NCI-H146 (cell line): ENCODE measurements at regions not wholly inside any gene's neighbourhood (a gene's known extent, or its start where the extent isn't known, plus 50 kb on each side); places are given as distances from the start of the nearest gene placed in this dataset.
"Not testable (repeated sequence)": the region's sequence is repeated elsewhere in the genome, so short reads cannot be mapped to it uniquely, and the experiment has no call there.

ENCODE experiments used
- DNase-seq: peaks from one replicate; lab custom pipeline; 2025; lab: John Stamatoyannopoulos, UW

DNA sequence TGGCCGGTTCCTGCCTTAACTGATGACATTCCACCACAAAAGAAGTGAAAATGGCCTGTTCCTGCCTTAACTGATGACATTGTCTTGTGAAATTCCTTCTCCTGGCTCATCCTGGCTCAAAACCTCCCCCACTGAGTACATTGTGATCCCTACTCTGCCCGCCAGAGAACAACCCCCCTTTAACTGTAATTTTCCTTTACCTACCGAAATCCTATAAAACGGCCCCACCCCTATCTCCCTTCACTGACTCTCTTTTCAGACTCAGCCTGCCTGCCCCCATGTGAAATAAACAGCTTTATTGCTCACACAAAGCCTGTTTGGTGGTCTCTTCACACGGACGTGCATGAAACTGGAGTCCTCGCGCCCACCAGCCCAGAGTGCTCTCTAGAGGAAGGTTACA is 166.5 kb downstream of the ADRA2C start:
- DNase-seq, result not testable (repeated sequence)

DNA sequence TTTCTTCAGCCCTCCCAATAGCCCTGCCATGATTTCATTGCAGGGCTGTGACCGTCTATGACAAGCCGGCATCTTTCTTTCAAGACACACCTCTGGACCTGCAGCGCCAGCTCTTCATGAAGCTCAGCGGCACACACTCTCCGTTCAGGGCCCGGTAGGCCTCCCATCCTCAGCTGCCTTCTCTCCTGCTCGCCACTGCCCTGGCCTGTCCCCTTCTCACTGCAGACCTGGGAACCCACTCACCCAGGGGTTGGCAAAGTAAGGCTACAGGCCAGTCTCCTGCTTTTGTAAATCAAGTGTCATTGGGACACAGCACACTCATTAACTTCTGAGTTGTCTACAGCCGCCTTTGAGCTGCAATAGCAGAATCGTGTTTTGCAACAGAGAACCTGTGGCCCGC is 169.2 kb downstream of the ADRA2C start:
- not testable (repeated sequence) for DNase-seq

DNA sequence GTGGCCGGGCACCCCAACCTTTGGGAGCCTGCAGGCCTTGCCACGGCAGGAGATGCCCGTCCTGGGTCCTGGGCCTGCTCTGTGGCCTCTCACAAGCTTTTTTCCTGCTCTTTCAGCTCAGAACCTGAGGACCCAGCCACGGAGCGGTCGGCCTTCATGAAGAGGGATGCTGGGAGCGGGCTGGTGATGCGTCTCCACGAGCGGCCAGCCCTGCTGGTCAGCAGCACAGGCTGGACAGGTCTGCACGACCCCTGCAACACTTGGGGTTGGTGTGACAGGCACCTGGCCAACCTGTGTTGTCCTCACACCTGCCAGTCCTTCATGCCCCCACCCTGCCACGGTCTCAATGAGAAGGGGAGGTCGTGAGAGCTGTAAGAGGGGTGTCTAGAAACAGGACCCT is 170.0 kb downstream of the ADRA2C start:
- DNase-seq, result no peak

DNA sequence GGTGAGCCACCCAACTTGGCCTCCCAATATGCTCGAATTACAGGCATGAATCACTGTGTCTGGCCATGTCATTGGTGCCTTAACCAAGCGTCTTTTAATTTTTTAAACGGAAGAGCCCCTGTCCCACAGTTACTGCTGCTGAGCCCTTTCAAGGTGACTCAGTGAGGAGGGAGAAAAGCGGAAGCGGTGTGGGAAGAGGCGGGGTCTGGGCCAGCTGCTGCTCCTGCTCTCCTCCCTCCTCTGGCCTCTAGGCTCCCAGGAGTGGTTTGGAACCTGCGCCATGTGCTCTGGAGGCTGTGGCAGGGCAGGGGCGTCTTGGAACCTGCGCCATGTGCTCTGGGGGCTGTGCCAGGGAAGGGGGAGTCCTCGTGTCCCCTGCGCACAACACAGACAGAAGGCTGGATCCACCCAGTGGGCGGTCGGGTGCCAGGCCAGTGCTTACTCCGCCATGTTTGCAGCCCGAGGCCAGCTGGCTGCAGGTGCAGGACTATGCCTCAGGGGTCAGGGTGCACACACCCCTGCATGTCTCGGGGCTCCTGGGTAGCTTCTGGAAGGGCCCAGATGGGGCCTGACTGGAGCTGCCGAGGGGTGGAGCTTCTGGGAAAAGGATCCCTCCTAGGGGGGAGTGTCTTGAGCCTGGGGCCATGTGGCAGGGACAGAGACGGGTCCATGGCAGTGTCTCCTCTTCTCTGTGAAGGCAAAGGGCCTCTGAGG is 171.8 kb downstream of the ADRA2C start:
- DNase-seq, result not testable (repeated sequence)

DNA sequence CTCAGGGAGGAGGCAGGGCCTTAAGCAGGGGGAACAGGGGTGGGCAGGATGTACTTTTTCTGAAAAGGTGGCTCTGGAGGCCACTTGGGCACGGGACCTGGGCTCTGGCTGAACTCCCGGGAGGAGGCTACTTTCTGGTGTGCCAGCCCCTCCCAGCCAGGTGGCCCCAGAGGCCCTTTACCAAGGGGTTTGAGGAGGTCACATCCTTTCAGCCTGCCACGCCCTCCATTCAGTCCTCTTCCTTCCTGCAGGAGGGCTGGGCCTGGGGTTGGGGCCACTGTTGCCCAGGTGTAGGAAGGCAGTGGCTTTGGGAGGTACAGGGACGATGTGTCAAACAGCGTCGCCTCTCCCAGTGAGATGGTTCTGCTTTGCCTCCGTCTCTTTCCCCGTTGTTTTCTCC is 172.5 kb downstream of the ADRA2C start:
- DNase-seq, result peak; percentile 36

DNA sequence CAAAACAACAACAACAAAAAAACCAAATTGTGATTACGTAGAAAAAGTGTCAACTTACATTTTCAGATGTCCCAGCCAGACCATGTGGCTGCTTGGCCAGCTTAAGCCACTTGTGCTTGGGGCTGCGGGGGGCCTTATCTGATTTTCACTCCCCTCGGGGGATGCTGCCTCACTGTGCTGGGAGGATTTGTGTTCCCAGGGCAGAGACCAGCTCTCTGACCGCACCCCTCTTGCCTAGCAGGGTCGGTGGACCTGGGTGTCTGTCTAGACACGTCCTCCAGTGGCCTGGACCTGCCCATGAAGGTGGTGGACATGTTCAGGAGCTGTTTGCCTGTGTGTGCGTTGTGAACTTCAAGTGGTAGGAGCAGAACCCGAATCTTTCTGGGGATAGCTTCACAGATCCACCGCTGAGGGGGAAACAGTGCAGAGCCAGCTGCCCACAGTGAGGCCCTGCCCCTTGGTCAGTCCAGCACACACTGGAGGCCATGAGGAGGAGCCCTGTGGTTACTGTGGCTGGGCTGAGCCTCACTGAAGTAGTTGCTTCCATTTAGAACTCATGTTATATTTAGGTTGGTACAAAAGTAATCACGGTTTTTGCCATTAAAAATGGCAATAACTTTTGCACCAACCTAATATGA is 173.9 kb downstream of the ADRA2C start:
- DNase-seq, result not testable (repeated sequence)

DNA sequence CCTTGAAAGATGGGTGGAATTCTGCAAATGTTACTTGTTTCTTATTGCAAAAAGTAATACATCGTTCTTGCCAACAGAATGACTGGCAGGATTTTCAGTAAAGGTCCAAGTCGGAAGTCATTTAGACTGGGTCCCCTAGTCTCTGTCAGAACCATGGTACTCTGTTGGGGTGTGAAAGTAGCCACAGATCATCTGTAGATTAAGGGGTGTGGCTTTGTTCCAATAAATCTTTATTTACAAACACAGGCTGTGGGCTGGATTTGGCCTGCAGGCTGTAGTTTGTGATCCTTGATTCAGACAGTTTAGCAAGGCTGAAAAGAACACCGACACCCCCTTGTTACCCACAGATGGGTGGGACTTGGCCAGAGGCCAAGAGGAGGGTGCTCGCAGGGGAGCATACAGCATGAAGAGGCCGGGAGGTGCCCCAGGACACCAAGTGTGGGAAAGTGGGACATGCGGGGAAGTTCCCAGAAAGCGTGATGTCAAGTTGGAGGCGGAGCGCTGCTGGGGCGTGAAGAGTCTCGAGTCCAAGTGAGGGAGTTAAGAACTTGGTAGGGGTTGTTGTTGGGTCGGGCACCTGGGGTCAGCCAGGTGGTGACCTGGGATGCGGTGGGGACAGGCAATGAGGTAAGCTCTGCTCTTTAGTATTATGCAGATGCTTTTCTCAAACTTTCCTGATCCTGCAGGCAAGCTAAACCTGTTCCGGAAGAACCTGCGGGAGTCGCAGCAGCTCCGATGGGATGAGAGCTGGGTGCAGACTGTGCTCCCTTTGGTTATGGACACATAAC is 175.7 kb downstream of the ADRA2C start:
- not testable (repeated sequence) for DNase-seq

DNA sequence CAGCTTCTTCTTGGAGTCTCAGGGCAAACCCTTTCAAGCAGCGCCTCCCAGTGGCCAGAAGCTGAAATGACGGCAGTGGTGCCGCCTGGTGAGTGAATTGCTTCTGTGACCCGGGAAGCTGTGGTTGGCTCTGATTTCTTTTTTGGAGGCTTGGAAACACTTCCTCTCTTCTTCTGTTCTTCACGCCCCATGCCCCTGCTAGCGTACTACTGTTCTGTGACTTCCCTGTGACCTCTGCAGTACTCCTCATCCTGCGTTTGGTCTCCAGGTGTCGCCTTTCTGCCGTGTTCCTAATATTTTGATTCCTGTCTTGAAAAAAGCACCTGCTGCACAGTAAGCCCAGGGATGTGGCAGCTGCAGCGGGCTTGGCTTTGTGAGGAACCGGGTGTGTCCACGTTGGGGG is 176.4 kb downstream of the ADRA2C start:
- peak; percentile 60 for DNase-seq

DNA sequence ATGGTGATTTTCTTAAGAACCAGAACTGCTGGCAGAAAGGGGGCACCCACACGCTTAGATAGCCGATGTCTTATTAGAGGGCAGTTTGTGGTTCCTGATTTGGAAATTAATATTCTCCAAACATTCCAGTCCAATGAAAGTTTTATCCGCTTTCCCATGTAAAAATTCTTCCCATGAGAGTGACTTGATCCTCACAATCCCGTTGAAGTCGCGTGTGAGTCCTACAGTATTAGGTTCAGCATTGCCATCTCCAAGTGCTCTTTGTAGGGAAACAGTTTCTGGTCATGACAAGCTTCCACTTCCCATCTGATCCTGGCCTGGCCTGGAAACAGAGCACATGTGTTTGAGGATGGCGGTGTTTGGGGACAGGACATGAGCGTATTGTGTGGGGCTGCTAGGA is 176.9 kb downstream of the ADRA2C start:
- DNase-seq, result not testable (repeated sequence)

DNA sequence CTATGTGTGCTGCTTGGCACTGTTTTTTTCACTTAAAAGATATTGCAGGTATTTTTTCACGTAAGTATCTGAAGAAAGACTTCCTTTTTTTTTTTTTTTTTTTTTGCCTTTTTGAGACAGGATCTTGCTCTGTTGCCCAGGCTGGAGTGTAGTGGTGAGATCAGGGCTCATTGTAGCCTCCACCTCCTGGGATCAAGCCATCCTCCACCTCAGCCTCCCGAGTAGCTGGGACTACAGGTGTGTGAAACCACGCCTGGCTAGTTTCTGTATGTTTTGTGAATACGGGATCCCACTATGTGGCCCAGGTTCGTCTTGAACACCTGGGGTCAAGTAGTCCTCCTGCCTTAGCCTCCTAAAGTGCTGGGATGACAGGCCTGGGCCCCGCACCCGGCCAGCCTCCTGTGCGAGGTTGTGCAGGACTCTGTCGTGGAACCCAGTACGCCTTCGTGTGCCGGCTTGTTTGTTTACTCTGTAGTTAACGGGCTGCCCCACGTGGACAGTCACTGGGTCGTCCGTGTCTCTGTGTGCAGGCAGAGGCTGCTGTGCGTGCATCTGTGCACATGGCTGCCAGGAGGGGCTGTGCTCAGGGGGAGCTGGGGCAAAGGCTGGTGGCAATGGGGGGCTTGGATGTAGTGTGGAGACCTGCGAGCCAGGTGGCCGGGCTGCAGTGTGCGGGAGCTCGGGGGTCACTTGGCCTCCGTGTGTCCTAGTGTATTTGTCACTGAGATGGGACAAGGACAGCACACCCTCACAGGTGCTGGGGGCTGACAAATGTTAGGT is 179.5 kb downstream of the ADRA2C start:
- no peak for DNase-seq

DNA sequence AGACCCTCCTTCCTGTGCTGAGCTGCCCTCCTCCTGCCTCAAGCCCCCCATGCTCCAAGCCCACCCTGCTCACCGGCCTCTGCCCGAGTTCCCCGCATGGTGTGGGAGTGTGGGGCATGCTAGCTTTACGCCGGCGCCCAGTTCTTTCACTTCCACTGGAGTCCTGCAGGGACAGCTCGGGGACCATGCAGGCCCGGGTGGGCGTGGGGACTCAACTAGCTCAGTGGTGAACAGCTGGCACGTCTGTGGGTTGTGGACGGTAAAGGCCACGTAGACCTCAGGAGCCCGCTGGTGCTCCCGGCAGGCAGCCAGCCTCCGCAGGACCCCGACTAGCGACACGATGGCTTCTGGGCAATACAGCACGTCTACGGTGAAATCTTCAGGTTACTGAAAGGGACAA is 180.4 kb downstream of the ADRA2C start:
- not testable (repeated sequence) for DNase-seq

DNA sequence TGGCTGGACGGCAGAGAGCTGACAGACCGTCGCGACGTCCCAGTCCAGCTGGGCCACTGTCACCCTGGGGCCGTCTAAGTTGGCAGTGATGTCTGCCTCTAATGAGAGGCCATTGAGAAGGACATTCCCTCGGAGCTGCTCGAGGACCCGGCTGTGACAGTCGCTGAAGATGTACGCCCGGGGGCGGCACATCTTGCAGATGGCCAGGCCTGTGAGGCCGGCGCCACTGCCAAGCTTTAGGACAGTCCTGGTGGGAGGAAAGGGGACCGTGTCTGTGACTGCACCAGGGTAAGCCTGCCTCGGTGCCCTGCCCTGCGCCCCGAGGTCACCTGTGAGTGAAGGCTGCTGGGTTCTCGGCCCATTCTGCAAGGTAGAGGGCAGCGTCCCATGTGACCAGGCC is 181.6 kb downstream of the ADRA2C start:
- not testable (repeated sequence) for DNase-seq

DNA sequence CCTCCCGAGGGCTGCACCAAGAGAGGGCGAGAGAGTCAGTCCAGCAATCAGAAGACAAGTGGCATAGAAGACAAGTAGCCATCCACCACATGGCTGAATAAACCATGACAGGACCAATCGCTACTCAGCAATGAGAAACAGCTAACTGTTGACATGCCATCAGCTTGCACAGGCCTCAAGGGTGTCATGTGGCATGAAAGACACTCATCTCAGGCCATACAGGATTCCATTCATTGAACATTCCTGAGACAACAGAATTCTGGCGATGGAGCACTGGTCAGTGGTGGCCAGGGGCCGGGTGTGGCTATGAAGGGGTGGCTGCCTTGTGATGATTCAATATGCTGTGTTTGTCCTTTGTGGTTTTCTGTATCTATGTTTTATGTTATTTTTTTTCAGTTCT is 182.0 kb downstream of the ADRA2C start:
- not testable (repeated sequence) for DNase-seq

DNA sequence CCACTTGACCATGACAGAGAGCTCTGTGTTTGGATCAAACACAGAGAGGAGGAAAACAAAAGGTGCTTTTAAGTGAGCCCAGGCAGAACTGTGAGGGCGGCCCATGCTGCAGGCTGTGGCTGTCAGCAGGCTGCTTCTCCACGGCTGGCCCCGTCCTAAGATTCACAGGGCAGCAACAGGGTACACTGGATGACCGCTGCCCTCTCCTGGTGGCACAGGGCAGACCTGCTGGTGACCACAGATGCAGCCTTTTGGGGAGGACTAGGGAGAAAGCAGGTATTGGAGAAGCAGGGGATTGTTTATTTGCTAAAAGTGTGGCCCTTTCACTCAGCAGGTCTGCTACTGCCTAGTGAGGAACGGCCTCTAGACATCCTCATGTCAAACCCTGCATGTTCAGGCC is 183.7 kb downstream of the ADRA2C start:
- DNase-seq, result peak; percentile 8

DNA sequence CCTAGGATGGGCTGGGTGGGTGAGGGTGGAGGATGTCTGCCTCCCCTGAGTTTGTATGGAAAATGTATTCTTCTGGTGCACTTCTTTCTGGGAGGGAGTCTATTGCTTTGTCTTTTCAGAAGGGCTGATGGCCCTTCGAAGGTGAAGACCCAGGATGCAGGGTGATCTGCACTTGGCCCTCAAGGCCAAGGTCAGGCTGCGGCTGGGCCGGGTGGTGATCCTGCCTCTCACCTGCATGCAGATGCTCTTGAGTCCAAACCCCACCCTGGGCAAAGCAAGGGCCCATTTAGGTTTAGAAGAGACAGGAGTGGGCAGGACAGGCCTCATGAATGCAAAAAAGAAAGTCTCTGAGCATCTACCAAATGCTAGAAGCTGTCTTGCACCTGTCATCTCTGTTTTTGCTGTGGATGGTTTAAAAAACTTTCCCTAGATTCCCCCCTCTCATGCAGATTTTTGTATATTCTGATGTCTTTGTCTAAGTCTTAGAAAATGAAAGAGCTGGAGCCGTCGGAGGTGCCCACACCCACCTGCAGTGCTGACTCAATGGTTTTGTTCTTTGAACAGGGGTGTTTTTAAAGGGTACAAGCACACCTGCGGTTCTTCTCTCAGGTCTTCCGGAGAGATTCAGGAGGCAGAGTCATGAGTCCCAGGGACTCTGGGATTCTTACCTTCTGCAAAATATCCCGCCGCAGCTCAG is 186.4 kb downstream of the ADRA2C start:
- DNase-seq, result not testable (repeated sequence)

DNA sequence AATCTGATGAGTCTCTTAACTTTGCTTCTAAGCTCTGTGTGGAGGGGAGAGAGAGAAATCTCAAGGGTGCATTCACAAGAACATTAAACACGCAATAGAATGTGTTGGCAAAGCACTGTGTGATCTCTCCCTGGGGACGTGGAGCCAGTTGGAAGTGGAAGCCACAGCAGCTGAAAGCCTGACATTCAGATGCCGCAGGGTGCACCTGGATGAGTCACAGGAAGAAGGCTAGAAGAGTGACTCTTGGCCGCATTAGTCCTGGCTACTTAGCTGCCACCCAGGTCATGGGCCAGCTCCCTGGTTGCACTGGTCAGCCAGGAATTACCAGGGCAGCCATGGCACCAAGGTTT is 186.9 kb downstream of the ADRA2C start:
- DNase-seq, result not testable (repeated sequence)

DNA sequence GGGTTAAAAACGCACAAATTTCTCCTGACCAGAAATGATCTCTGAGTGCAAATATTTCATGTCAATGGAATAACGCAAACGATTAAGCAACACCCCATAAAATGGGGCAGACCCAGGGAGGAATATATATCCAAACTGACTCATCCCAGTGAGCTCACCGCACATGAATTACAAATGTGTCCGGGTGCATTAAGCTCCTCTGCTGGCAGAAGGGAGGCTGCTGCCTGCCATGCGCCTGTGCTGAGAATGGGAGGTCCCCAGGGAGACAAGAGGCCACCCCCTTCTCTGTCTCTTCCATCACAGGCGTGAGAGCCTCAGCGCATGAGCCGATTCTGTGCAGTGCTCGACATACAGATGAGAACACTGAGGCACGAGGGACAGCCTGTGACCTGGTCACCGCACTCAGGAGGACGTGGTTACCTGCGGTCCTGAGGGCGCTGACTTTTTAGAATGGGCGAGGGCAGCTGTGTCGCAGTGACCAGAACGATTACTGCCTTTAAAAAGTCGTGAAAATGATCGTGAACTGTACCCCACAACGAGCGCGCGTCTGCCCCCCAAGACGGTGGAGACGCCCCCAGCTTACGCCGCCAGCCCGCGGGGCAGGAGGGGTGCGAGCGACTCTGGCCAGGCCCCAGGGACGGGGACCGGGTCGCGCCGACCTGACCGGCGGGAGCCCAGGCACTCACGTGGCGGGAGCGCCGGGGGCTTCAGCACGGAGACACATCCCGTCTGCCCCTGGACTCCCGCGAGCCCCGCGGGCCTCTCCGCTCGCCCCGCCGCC is 188.5 kb downstream of the ADRA2C start:
- DNase-seq, result peak; percentile 54

DNA sequence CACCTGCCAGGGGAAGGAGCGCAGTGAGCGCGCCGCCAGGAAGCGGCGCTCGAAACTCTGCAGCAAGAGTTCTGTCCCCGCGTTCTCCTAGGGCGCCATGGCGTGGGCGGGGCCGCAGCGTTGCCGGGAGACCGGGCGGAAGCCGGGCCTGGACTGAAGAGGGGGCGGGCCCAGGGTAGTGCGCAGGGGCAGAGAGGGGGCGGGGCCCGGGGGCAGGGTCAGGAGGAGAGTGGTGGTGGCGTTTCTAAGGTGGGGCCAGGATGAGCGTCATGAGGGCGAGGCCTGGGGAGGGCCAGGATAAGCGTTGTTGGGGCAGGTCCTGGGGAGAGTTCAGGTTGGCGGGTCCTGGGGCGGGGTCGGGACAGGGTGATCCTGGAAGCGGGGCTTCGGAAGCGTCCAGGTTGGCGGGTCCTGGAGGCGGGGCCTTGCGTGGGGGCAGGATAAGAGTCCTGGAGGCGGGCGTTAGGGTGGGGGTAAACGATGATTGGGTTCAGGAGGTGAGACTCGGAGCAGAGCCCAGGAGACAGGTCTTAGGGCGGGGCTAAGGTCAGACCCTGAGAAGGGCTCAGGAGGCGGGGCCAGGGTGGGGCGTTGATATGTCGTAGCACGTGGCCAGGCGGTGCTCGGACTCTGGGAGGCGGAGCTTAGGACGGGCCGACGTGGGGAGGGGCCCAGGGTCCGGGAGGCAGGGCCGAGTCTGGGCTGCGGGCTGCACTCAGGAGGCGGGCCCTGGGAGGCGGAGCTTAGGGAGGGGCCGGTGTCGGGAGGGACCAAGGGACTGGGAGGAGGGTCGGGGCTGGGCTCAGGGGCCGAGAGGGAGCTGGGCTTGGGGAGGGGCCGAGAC is 189.4 kb downstream of the ADRA2C start:
- DNase-seq, result peak; percentile 99

DNA sequence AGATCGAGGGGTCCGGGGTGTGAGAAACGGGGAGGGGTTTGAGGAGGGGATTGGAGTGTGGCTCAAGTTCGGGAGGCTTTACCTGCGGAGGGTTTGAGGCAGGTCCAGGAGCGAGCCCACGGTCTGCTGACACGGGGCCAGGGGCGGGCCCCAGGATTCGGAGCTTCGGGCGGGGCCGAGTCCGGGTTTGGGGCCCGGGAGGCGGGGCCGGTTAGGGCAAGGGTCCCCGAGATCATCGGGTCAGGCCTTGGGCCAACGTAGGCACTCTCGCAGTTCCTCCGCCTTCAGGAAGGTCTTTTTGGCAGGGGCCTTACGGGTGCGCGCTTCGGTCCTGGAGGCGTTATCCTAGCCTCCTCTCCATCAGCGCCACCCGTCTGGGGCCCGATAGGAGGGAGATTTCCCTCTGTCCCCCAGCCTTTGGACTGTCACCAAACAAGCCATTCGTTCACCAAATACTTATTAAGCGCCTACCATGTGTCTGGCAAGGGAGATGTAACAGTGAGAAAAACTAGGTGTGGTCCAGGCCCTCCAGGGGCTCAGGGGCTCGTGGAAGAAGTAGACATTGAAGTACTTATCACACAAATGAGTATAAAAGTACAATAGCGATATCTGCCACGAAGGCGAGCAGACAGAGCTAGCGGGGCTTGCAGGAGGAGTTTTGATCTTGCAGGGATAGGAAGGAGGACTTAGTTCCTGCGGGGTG is 190.1 kb downstream of the ADRA2C start:
- not testable (repeated sequence) for DNase-seq
